Stimulated activated CD8-positive, alpha-beta memory T cell treated with anti-CD3 and anti-CD28 coated beads, Interleukin-15, amount 100 ng/mL, for 4 hours (primary cell): ENCODE measurements at regions not wholly inside any gene's neighbourhood (a gene's known extent, or its start where the extent isn't known, plus 50 kb on each side); places are given as distances from the start of the nearest gene placed in this dataset.

ENCODE experiments used
- DNase-seq, 2 donors: peaks; one replicate each; pipeline ENCODE4 v3.0.0-alpha.2; 2020; ENCODE audit warnings: low read depth in 2 of 2

DNA sequence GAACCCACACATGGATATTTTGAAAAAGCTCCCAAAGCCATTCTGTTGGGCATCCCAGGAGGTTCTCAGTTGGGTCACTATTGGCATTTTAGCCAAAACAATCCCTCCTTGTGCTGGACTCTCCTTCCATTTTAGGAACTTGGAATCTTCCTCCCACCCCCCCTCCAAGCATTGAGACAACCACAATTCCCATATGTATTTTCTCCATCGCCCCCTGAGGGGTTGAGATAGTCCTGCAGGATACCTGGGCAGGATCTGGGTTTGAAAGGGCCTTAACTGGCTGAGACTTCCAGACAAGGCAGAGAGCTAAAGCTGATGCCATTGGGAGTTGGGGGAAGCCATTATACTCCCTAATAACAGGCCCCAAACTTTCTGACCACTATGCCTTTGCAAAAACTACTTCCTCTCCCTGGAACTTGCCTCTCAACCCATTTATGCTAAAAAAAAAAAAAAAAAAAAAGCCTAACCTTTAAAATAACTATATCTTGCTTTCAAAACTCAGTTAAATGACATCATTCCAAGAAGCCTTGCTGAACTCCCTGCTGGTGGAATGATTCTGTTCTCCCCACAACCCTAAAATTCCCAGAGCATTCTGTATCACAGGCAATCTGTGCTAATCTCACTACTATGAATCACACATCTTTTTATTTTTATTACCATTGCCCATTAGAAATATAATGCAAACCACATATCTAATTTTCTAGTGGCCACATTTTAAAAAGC is 77.5 kb upstream of the PDE1C start:
- no peak for DNase-seq

DNA sequence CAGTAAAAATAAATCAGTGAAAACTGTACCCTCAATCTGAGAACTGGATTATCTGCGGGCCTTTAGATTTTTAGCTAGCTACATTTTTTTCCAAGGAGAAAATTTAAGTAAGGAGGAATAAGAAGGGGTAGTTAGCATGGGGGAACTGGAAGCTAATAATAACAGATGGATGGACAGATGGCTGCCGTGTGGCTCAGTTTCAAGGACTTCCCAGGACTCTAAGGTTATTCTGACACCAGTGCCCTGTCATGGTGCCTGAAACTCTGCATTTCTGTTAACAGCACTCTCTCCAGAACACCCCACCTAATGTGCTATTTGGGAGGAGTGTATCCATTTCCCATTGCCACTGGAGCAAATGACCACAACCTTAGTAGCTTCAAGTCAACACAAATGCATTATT is 75.7 kb upstream of the PDE1C start:
- DNase-seq: no peak

- no peak for DNase-seq
These were observed 74.5 kb upstream of the PDE1C start for GRCh38 chr7:32144676-32145075.

DNA sequence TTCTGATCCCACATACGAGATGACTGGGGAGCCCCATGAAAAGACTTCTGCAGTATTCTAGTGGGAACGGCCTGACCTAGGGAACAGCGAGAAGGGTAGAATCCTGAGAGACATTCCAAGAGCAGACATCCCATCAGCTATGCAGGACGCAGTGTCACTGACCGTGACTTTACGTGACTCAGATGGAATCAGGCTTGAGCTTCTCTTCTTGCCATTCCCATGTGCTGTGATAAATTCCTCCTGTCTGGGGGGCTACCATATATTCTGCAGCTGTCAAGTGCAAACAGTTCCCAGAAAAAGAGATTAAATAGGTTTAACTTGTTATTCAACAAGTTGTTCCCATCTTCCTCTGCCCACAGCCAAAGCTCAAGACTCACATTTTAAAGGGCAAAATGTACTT is 73.1 kb upstream of the PDE1C start:
- DNase-seq: no peak

- DNase-seq: no peak
These were observed 72.4 kb upstream of the PDE1C start for GRCh38 chr7:32142649-32143048.

GRCh38 chr7:32140210-32140939 is 70.2 kb upstream of the PDE1C start:
- no peak for DNase-seq

DNA sequence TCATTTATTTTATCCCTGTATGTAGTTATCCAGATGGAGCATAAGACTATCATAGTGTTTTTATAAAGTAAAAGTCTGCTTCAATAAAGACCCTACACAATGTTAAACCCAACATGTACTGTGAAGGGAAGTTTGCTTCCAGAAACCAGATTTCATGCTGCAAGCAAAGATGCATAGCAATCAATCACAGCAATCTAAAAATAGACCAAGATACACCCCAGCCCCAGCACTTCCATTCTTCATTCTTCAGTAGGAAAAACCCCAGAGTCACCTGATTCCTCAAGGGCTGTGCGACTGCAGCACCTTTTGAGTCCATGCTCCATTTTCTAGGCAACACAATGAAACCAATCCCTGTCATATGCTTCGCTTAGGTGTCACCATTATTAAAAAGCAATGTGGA is 66.9 kb upstream of the PDE1C start:
- DNase-seq: no peak

GRCh38 chr7:32131091-32131490 is 60.9 kb upstream of the PDE1C start:
- no peak for DNase-seq

- DNase-seq: no peak
These were observed 56.6 kb upstream of the PDE1C start for GRCh38 chr7:32126843-32127242.
